SK-N-SH (cell line): ENCODE measurements at regions not wholly inside any gene's neighbourhood (a gene's known extent, or its start where the extent isn't known, plus 50 kb on each side); places are given as distances from the start of the nearest gene placed in this dataset.

Experiments
- CTCF ChIP-seq: fragments of 200-600 bp; sonication (generic); IDR thresholded peaks from 2 replicates; pipeline ENCODE4 v1.6.1; 2017; ENCODE audit warnings: antibody characterized with exemption, mild to moderate bottlenecking, moderate library complexity
- ELF1 ChIP-seq: IDR thresholded peaks from 2 replicates; pipeline ENCODE4 v1.4.0; 2012
- EP300 ChIP-seq, 2 experiments: IDR thresholded peaks; 2 replicates each; pipeline versions ENCODE4 v1.4.0 to v1.6.1; 2012; ENCODE audit warnings: borderline replicate concordance in 1 of 2, low read depth in 1 of 2, low read length in 1 of 2
- GATA2 ChIP-seq: sonication (generic); formaldehyde crosslinking; IDR thresholded peaks from 2 replicates; pipeline ENCODE4 v1.5.0; 2020; ENCODE audit warnings: mild to moderate bottlenecking, missing genetic modification reagents
- POLR2AphosphoS5 ChIP-seq: IDR thresholded peaks from 2 replicates; pipeline ENCODE4 v1.6.1; 2012; ENCODE audit warnings: low read depth, low read length
- RCOR1 ChIP-seq: fragments of 150-350 bp; IDR thresholded peaks from 2 replicates; pipeline ENCODE4 v1.6.1; 2017; ENCODE audit warnings: antibody characterized with exemption, low read length
- TCF12 ChIP-seq: IDR thresholded peaks from 2 replicates; pipeline ENCODE4 v1.4.0; 2012
- TF ChIP-seq, protein P1 (sequence below): IDR thresholded peaks from 2 replicates; pipeline ENCODE4 v1.4.0; 2012; ENCODE audit warnings: low read depth

GRCh38 chr7:131011976-131012375 lies 278.0 kb upstream of the KLF14 start:
- TF ChIP-seq EP300 (IDR thresholded peaks at IDR 0.05; ENCODE audit: borderline replicate concordance in 1 of 2, low read depth in 1 of 2, low read length in 1 of 2) (peak; percentile 25 to 56; a peak in 2 of 4 replicates), RCOR1 (no peak), GATA2 (CRISPR knock-in tag) (no peak), CTCF (no peak), ELF1 (no peak), POLR2AphosphoS5 (peak; percentile 53; the same call in 1 of the 2 replicates), TCF12 (peak; percentile 69)
- TF ChIP-seq, protein P1, sequence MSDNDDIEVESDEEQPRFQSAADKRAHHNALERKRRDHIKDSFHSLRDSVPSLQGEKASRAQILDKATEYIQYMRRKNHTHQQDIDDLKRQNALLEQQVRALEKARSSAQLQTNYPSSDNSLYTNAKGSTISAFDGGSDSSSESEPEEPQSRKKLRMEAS = peak; percentile 80
